H9 (cell line): ENCODE measurements at regions not wholly inside any gene's neighbourhood (a gene's known extent, or its start where the extent isn't known, plus 50 kb on each side); places are given as distances from the start of the nearest gene placed in this dataset.

Source experiments
- DNase-seq: peaks from one replicate; pipeline ENCODE4 v3.0.0-alpha.2; 2017
- H2AFZ ChIP-seq: one replicate; pipeline ENCODE4 v1.6.1; 2013; ENCODE audit warnings: mild to moderate bottlenecking, low read length, control low read depth, moderate library complexity
- H2AK5ac ChIP-seq: 2 replicates; pipeline ENCODE4 v1.6.1; 2013; ENCODE audit warnings: low read length, control low read depth, mixed read lengths; ENCODE audit not compliant: insufficient read length
- H2BK120ac ChIP-seq: one replicate; pipeline ENCODE4 v1.6.1; 2013; ENCODE audit warnings: low read depth, mild to moderate bottlenecking, low read length, control low read depth, inconsistent platforms; ENCODE audit not compliant: poor library complexity, severe bottlenecking
- H2BK12ac ChIP-seq: 2 replicates; pipeline ENCODE4 v1.6.1; 2013; ENCODE audit warnings: low read length, control low read depth, mixed read lengths, low read depth; ENCODE audit not compliant: insufficient read length
- H2BK15ac ChIP-seq: 2 replicates; pipeline ENCODE4 v1.6.1; 2013; ENCODE audit warnings: low read depth, low read length, control low read depth
- H2BK20ac ChIP-seq: one replicate; pipeline ENCODE4 v1.6.1; 2013; ENCODE audit warnings: low read depth, mild to moderate bottlenecking, low read length, control low read depth, inconsistent platforms; ENCODE audit not compliant: poor library complexity, severe bottlenecking
- H2BK5ac ChIP-seq: 2 replicates; pipeline ENCODE4 v1.6.1; 2013; ENCODE audit warnings: low read length, control low read depth, mixed read lengths; ENCODE audit not compliant: insufficient read length
- H3K14ac ChIP-seq: 2 replicates; pipeline ENCODE4 v1.6.1; 2013; ENCODE audit warnings: low read length, control low read depth; ENCODE audit not compliant: insufficient read depth
- H3K18ac ChIP-seq: 2 replicates; pipeline ENCODE4 v1.6.1; 2013; ENCODE audit warnings: low read depth, mild to moderate bottlenecking, mixed read lengths, low read length, control low read depth; ENCODE audit not compliant: insufficient read length
- H3K23ac ChIP-seq: 2 replicates; pipeline ENCODE4 v1.6.1; 2013; ENCODE audit warnings: low read length, control low read depth, mixed read lengths, low read depth; ENCODE audit not compliant: insufficient read length
- H3K23me2 ChIP-seq: 2 replicates; pipeline ENCODE4 v1.6.1; 2013; ENCODE audit warnings: low read depth, mild to moderate bottlenecking, mixed read lengths, low read length, control low read depth; ENCODE audit not compliant: insufficient read length, poor library complexity, severe bottlenecking
- H3K27ac ChIP-seq: 2 replicates; pipeline ENCODE4 v1.5.1; 2013; ENCODE audit warnings: low read length, control low read depth, mixed read lengths, low read depth; ENCODE audit not compliant: insufficient read length
- H3K27me3 ChIP-seq: 2 replicates; pipeline ENCODE4 v1.6.1; 2013; ENCODE audit warnings: low read length, control low read depth, inconsistent platforms; ENCODE audit not compliant: insufficient read depth
- H3K4ac ChIP-seq: 2 replicates; pipeline ENCODE4 v1.6.1; 2013; ENCODE audit warnings: low read depth, mild to moderate bottlenecking, control low read depth, inconsistent platforms, low read length, moderate library complexity
- H3K4me1 ChIP-seq: 2 replicates; pipeline ENCODE4 v1.6.1; 2013; ENCODE audit warnings: low read length, control low read depth, inconsistent platforms; ENCODE audit not compliant: insufficient read depth
- H3K4me2 ChIP-seq: 2 replicates; pipeline ENCODE4 v1.6.1; 2013; ENCODE audit warnings: low read length, control low read depth, mixed read lengths; ENCODE audit not compliant: insufficient read length, insufficient read depth
- H3K56ac ChIP-seq: 2 replicates; pipeline ENCODE4 v1.6.1; 2013; ENCODE audit warnings: low read depth, mild to moderate bottlenecking, mixed read lengths, low read length, control low read depth; ENCODE audit not compliant: insufficient read length
- H3K79me1 ChIP-seq: 2 replicates; pipeline ENCODE4 v1.6.1; 2013; ENCODE audit warnings: low read depth, mild to moderate bottlenecking, moderate library complexity, low read length, control low read depth, inconsistent platforms; ENCODE audit not compliant: insufficient read depth, poor library complexity, severe bottlenecking
- H3K79me2 ChIP-seq: 2 replicates; pipeline ENCODE4 v1.6.1; 2013; ENCODE audit warnings: low read length, control low read depth, inconsistent platforms; ENCODE audit not compliant: insufficient read depth
- H3K9ac ChIP-seq: 2 replicates; pipeline ENCODE4 v1.6.1; 2013; ENCODE audit warnings: low read length, control low read depth, mixed read lengths; ENCODE audit not compliant: insufficient read length; ENCODE audit errors: extremely low read depth
- H3K9me3 ChIP-seq: one replicate; pipeline ENCODE4 v1.6.1; 2013; ENCODE audit warnings: low read depth, low read length, inconsistent platforms; ENCODE audit not compliant: control insufficient read depth
- H3T11ph ChIP-seq: one replicate; pipeline ENCODE4 v1.6.1; 2013; ENCODE audit warnings: mild to moderate bottlenecking, low read length, control low read depth, inconsistent platforms
- H4K20me1 ChIP-seq: one replicate; pipeline ENCODE4 v1.6.1; 2013; ENCODE audit not compliant: control insufficient read depth, insufficient read length, insufficient read depth
- H4K5ac ChIP-seq: 2 replicates; pipeline ENCODE4 v1.6.1; 2013; ENCODE audit warnings: low read depth, mild to moderate bottlenecking, mixed read lengths, low read length, control low read depth; ENCODE audit not compliant: insufficient read length
- H4K8ac ChIP-seq: replicated peaks from 2 replicates; pipeline ENCODE4 v1.6.1; 2013; ENCODE audit warnings: low read length, control low read depth, mixed read lengths, low read depth; ENCODE audit not compliant: insufficient read length
- H4K91ac ChIP-seq: 2 replicates; pipeline ENCODE4 v1.6.1; 2013; ENCODE audit warnings: low read depth, mild to moderate bottlenecking, moderate library complexity, mixed read lengths, low read length, control low read depth; ENCODE audit not compliant: insufficient read length
- H3K27ac Mint-ChIP-seq, 3 experiments: 2 replicates in 2 of 3; 3 replicates in 1 of 3; pipeline ENCODE4 v1.8.0; 2020 to 2021; ENCODE audit warnings: mixed read lengths in 3 of 3, mild to moderate bottlenecking in 1 of 3, moderate library complexity in 1 of 3
- H3K27me3 Mint-ChIP-seq: 2 replicates; pipeline ENCODE4 v1.8.0; 2021; ENCODE audit warnings: low read depth, mild to moderate bottlenecking, moderate library complexity, mixed read lengths
- H3K36me3 Mint-ChIP-seq, 3 experiments: 2 replicates in 2 of 3; 3 replicates in 1 of 3; pipeline ENCODE4 v1.8.0; 2020 to 2021; ENCODE audit warnings: low read depth in 3 of 3, mixed read lengths in 3 of 3; ENCODE audit not compliant: insufficient read depth in 1 of 3
- H3K4me1 Mint-ChIP-seq, 2 experiments: 2 replicates each; pipeline ENCODE4 v1.8.0; 2020; ENCODE audit warnings: mixed read lengths in 2 of 2
- H3K4me3 Mint-ChIP-seq, 2 experiments: 2 replicates in 1 of 2; 3 replicates in 1 of 2; pipeline ENCODE4 v1.8.0; 2020 to 2021; ENCODE audit warnings: mild to moderate bottlenecking in 2 of 2, mixed read lengths in 2 of 2, moderate library complexity in 1 of 2
- H3K9me3 Mint-ChIP-seq, 2 experiments: 2 replicates in 1 of 2; 3 replicates in 1 of 2; pipeline ENCODE4 v1.8.0; 2020; ENCODE audit warnings: mild to moderate bottlenecking in 2 of 2, mixed read lengths in 2 of 2, moderate library complexity in 1 of 2
- WGBS: extraction: QIAGEN DNeasy Blood & Tissue Kit; methylation state at CpG from one replicate; pipeline ENCODE4 v1.1.7; 2013; ENCODE audit warnings: missing lambda C conversion rate, low lambda C conversion rate, mixed read lengths; ENCODE audit not compliant: insufficient read length; ENCODE audit errors: extremely low coverage; 5-methylcytosine and 5-hydroxymethylcytosine counted together
- TF ChIP-seq, protein P1 (sequence below): fragments of 200-600 bp; sonication (generic); conservative IDR thresholded peaks from 3 replicates; pipeline ENCODE4 v1.8.0; 2021; ENCODE audit warnings: antibody characterized with exemption, mild to moderate bottlenecking

DNA sequence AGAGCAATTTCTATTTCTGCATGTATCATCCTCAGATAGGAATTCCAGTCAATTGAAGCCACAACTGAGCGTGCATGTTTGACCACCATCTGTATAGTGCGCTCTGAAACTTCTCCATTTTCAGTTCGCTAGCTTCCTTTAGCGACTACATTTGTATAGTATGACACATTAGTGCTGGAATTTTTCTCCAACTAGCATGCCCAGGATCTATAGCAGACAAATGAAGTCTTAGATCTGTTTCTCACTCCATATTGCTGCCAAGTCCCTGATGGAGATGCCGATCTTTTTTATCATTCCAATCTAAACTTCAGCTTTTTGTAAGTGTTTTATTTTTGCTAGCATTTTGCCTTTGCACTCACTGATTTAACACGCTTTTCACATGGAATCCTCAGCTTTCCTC lies 774.8 kb upstream of the TENM3 start:
- Histone ChIP-seq H3K14ac (no peak overlapping the region), H3K79me2 (no peaks in the 10 kb centered on the region), H3K79me1 (no peaks in the 10 kb centered on the region), H3K18ac (no peak overlapping the region), H3K9me3 (no peaks in the 10 kb centered on the region), H2BK12ac (no peak overlapping the region), H2BK20ac (no peak overlapping the region), H3K4me1 (no peaks in the 10 kb centered on the region), H4K91ac (no peak overlapping the region), H4K8ac (no peak overlapping the region), H3K9ac (no peak overlapping the region), H3K23ac (no peak overlapping the region), H4K5ac (no peak overlapping the region), H3K27ac (no peak overlapping the region), H2AK5ac (no peak overlapping the region), H2BK120ac (no peak overlapping the region), H4K20me1 (no peaks in the 10 kb centered on the region), H3K27me3 (no peaks in the 10 kb centered on the region), H2AFZ (no peak overlapping the region), H2BK5ac (no peak overlapping the region), H3T11ph (no peak overlapping the region), H3K4me2 (no peak overlapping the region), H3K4ac (no peak overlapping the region), H3K23me2 (no peaks in the 10 kb centered on the region), H2BK15ac (no peak overlapping the region), H3K56ac (no peak overlapping the region)
- no peak overlapping the region for H3K27ac Mint-ChIP-seq
- no peaks in the 10 kb centered on the region for H3K4me1 Mint-ChIP-seq
- DNase-seq: no peak
- H3K9me3 Mint-ChIP-seq: no peaks in the 10 kb centered on the region
- H3K36me3 Mint-ChIP-seq: no peaks in the 10 kb centered on the region
- TF ChIP-seq, protein P1, sequence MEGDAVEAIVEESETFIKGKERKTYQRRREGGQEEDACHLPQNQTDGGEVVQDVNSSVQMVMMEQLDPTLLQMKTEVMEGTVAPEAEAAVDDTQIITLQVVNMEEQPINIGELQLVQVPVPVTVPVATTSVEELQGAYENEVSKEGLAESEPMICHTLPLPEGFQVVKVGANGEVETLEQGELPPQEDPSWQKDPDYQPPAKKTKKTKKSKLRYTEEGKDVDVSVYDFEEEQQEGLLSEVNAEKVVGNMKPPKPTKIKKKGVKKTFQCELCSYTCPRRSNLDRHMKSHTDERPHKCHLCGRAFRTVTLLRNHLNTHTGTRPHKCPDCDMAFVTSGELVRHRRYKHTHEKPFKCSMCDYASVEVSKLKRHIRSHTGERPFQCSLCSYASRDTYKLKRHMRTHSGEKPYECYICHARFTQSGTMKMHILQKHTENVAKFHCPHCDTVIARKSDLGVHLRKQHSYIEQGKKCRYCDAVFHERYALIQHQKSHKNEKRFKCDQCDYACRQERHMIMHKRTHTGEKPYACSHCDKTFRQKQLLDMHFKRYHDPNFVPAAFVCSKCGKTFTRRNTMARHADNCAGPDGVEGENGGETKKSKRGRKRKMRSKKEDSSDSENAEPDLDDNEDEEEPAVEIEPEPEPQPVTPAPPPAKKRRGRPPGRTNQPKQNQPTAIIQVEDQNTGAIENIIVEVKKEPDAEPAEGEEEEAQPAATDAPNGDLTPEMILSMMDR: no peak
- whole genome bisulfite sequencing: no CpG with 5 or more reads among the region's 6 CpGs
- H3K4me3 Mint-ChIP-seq: no peak overlapping the region
- H3K27me3 Mint-ChIP-seq: no peaks in the 10 kb centered on the region
